ENCODE measurements at regions not wholly inside any gene's neighbourhood (a gene's known extent, or its start where the extent isn't known, plus 50 kb on each side); places are given as distances from the start of the nearest gene placed in this dataset.

DNA sequence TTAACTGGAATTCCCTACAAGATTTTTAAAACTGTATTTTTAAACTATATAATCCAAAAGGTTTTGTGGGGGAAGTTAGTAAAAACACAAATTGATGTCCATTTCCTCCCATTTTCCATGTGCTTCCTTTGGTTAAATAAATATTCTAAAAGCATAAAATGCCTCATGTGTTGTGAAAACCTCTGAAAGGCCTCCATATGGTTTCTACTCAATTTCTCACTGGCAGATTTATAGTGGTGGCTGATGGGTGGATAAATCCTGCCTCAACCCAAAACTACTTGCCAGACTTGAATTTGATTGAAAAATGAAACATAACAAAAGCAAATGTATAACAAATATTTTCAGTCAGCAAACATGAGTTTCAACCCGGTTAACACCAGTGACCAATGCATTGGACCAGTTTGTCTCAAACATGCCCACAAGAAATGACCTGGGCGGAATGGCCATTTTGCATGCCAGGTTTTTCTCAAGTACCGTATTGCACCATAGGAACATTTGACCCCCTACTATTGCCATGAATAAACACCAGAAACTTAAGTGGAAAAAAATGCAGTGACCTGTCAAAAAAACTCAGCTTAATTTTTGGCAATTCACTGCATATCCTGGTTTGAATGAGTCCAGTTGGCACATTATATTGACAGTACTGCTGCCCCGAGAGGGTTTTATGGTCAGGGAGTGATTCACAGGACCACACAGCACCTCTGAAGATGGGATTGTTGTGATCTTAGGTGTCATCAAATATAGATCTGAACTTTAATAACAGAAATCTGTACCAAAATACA, 454.6 kb upstream of the ANKRD30A start:
- no peak for DNase-seq (ENCODE audit: low spot score in 2 of 2)
- TF ChIP-seq, protein P1, sequence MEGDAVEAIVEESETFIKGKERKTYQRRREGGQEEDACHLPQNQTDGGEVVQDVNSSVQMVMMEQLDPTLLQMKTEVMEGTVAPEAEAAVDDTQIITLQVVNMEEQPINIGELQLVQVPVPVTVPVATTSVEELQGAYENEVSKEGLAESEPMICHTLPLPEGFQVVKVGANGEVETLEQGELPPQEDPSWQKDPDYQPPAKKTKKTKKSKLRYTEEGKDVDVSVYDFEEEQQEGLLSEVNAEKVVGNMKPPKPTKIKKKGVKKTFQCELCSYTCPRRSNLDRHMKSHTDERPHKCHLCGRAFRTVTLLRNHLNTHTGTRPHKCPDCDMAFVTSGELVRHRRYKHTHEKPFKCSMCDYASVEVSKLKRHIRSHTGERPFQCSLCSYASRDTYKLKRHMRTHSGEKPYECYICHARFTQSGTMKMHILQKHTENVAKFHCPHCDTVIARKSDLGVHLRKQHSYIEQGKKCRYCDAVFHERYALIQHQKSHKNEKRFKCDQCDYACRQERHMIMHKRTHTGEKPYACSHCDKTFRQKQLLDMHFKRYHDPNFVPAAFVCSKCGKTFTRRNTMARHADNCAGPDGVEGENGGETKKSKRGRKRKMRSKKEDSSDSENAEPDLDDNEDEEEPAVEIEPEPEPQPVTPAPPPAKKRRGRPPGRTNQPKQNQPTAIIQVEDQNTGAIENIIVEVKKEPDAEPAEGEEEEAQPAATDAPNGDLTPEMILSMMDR (IDR thresholded peaks at IDR 0.05), result no peak
- TF ChIP-seq POLR2A (IDR thresholded peaks at IDR 0.05), result no peak
- intact Hi-C loops (cut with DNase I; ENCODE audit: low total_unique reads), result no loop called here
- no peak overlapping the region for H3K4me3 ChIP-seq (ENCODE audit: low read depth, poor library complexity, severe bottlenecking)
- WGBS, 2 donors, result 59 to 64% methylated on average over 4 of the region's 4 CpGs

DNA sequence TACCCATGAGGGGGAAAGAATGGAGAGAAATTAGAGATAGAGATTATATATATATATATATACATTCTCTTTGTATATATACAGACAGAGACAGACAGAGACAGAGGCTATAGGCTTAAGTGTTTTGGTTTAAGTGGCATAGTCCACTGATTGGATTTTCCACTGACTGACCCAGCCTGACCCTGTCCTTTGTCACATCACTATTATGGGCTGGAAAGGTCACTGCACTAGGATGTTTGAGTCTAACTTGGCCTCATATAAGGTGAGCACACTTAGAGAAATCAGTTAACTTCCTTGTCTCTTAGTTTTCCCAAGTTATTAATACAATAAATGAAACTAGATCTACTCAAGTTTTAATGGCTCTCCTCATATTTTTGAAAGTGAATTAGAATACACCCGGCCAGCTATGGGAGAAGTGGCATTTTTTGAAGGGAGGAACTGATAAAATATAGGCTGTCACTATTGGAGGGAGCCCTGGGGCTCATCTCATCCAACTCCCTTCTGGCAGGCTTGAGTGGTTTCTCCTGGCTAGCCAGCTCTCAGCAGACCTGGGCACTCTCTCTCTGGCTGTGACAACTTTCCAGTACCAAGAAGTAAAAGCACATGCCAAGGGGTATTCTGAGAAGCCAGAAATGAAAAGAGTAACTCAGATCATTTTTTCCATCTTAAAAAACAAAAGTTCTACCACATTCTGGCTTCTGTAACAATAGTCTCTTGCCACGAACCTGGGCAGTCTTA, 455.6 kb upstream of the ANKRD30A start:
- intact Hi-C loops (cut with DNase I; ENCODE audit: low total_unique reads), result loop anchor here (5.0 kb wide), 1 partner anchor 147 kb away; no protein-coding TSS in a partner anchor
- TF ChIP-seq, protein P1 (IDR thresholded peaks at IDR 0.05), result no peak
- no peak for TF ChIP-seq POLR2A (IDR thresholded peaks at IDR 0.05)
- no peak for DNase-seq (ENCODE audit: low spot score in 2 of 2)
- no peak overlapping the region for H3K4me3 ChIP-seq (ENCODE audit: low read depth, poor library complexity, severe bottlenecking)
- 21 to 26% methylated on average over 2 of the region's 2 CpGs for WGBS, 2 donors

DNA sequence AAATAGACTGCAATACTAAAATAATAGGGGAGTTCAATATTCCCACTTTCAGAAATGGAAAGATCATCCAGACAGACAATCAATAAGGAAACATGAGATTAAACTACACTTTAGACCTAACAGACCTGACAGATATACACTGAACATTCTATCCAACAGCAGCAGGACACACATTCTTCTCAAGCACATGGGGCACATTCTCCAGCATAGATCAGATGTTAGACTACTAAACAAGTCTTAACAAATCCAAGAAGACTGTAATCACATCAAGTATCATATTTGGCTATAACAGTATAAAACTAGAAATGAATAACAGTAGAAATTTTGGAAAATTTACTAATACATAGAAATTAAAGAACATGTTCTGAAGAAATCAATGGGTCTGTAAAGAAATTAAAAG, 458.9 kb upstream of the ANKRD30A start:
- no peak overlapping the region for H3K4me3 ChIP-seq (ENCODE audit: low read depth, poor library complexity, severe bottlenecking)
- intact Hi-C loops (cut with DNase I; ENCODE audit: low total_unique reads), result loop anchor here (5.0 kb wide), 1 partner anchor 144 kb away; no protein-coding TSS in a partner anchor
- DNase-seq (ENCODE audit: low spot score in 2 of 2), result no peak
- TF ChIP-seq POLR2A (IDR thresholded peaks at IDR 0.05), result no peak
- TF ChIP-seq, protein P1 (IDR thresholded peaks at IDR 0.05), result no peak

DNA sequence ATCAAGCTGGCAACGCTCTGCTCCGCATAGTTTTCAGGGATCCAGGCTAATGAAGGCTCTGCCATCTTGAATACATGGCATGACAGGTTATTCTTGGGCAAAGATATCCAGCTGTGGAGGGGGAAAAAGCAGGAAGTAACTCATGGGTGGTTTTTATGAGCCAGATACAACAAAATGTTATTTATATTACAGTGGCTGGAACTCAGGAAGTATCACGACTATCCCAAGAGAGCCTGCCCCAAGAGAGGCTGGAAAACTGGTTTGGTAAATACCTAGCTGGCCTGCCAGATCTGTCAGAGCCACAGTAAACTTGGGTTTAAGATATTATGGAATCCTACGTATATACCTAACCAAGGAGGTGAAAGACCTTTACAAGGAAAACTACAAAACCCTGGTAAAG, 462.8 kb upstream of the ANKRD30A start:
- H3K4me3 ChIP-seq (ENCODE audit: low read depth, poor library complexity, severe bottlenecking), result no peak overlapping the region
- DNase-seq (ENCODE audit: low spot score in 2 of 2), result no peak
- WGBS, 2 donors, result 81 to 86% methylated on average over 4 of the region's 4 CpGs
- intact Hi-C loops (cut with DNase I; ENCODE audit: low total_unique reads), result no loop called here
- TF ChIP-seq, protein P1 (IDR thresholded peaks at IDR 0.05), result no peak
- no peak for TF ChIP-seq POLR2A (IDR thresholded peaks at IDR 0.05)

DNA sequence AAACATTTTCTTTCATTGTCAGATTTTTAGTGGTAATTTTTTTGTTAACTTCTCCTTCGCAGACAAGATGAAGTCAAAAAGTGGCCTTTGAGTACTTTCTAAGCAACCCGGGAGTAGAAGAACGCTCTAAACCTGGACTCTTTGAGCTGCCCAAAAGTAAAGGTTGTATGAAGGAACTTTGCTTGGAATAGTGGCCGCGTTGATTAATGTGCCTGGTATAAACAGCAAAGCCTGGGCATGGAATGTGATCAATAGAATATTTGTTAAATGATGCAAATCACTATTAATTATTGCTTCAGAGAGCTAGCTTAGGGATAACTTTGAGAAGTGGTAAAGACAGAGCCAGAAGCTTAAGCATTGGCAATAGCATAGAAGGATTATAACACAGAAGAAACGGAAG, 475.1 kb upstream of the ANKRD30A start:
- TF ChIP-seq, protein P1 (IDR thresholded peaks at IDR 0.05), result no peak
- TF ChIP-seq POLR2A (IDR thresholded peaks at IDR 0.05), result no peak
- no peak overlapping the region for H3K4me3 ChIP-seq (ENCODE audit: low read depth, poor library complexity, severe bottlenecking)
- DNase-seq (ENCODE audit: low spot score in 2 of 2), result no peak
- WGBS, 2 donors, result 84 to 85% methylated on average over 6 of the region's 6 CpGs
- intact Hi-C loops (cut with DNase I; ENCODE audit: low total_unique reads), result no loop called here

Measured in lower leg skin (tissue), 4 donors.